HG03439 (cell line): ENCODE measurements at regions not wholly inside any gene's neighbourhood (a gene's known extent, or its start where the extent isn't known, plus 50 kb on each side); places are given as distances from the start of the nearest gene placed in this dataset.
"Not testable (repeated sequence)": the region's sequence is repeated elsewhere in the genome, so short reads cannot be mapped to it uniquely, and the experiment has no call there.

Experiments
- ATAC-seq: cut with Tn5 transposase; IDR thresholded peaks from one replicate; pipeline ENCODE4 v1.9.1; 2021; ENCODE audit warnings: mild to moderate bottlenecking, moderate library complexity; ENCODE audit not compliant: unreplicated experiment

DNA sequence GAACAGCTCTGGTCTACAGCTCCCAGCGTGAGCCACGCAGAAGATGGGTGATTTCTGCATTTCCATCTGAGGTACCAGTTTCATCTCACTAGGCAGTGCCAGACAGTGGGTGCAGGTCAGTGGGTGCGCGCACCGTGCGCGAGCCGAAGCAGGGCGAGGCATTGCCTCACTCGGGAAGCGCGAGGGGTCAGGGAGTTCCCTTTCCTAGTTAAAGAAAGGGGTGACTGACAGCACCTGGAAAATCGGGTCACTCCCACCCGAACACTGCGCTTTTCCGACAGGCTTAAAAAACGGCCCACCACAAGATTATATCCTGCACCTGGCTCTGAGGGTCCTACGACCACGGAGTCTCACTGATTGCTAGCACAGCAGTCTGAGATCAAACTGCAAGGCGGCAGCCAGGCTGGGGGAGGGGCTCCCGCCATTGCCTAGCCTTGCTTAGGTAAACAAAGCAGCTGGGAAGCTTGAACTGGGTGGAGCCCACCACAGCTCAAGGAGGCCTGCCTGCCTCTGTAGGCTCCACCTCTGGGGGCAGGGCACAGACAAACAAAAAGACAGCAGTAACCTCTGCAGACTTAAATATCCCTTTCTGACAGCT lies 325.0 kb upstream of the CHST9 start:
- not testable (repeated sequence) for ATAC-seq

DNA sequence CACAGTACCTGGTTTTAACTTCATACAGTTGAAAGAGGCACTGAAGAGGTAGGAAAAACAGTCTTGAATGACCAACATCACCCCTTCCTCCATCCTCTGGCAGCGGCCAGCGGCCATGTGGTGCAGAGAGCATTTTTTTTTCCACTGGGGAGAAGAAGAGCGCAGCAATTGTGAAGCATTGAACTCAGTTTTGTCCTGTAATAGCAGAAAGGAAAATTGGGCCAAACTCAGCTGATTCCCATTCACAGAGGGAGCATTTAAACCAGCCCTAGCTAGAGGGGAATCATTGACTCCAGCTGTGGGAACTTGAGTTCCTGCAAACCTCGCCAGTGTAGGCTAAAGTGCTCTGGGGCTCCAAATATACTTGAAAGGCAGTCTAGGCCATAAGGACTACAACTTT lies 316.6 kb upstream of the CHST9 start:
- ATAC-seq = no peak

DNA sequence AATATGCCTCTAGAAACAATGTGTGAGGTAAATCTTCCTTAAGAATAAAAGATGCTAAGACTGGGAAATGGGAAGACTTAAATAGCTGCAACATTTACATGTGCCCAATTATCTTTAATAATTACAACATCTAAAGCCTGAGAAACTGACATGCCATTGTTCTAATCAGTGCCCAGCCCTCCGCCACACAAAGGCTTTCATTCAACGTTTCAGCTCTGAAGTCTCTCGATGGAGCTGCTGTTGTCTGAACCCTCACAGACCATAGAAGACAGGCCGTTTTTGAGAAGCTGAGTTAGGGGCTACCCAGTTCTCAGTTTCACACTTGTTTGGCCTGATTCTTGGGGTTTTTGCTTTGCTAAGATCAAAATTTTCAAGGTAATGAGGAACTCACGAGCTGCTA lies 315.4 kb upstream of the CHST9 start:
- no peak for ATAC-seq

DNA sequence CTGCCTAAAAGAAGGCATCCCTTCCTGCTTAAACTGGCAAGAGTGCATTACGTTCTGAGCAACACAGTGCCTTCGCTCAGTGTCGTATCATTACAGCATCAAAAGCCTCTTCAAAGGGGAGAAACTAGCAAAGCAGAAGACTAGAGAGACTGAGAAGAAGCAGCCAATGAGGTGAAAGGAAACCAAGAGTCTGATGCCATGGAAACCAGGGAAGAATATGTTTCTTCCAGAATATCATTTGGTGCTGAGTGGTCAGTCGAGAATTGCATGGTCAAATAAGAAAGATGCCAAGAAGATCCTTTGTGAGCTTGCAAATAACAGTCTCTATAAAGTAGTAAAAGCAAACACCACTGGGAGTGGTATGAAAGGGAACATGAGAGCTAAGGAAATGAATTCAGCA lies 312.1 kb upstream of the CHST9 start:
- ATAC-seq = no peak

DNA sequence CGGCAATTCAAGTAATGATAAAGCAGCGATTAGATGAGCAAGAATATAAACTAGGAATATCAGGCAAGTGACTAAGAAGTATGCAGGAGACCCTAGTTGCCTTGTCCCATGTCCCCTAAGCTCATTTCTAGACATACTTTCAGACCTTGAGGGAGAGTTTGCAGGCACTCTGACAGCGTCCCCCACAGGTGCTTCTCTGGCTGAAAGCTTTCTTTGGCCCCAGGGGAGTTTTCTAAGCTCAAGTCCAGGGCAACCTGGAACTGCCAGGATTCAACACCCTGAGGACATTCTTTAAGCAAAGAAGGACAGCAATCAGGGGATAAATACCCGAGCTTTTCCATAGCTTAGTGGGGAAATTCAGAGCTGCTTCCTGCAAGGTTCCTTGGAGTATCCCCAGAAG lies 308.1 kb upstream of the CHST9 start:
- ATAC-seq = no peak

DNA sequence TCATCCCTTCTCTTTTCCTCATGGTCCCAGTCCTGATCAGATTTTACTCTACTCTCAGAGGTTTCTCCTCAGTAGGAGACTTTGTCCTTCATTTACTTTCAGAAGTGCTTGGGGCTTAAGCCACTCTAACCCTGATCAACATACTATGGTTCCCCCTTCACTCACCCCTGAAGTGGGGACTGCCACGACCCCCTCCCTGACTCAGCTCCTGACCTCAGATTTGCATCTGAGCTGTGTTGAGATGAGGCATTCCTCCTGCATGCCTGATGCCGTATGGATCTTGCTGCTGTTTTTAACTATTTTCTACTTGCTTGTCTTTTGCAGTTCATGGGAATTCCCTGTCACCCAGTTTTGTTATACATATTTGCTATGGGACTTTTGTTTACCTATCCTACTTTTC lies 306.7 kb upstream of the CHST9 start:
- no peak for ATAC-seq

DNA sequence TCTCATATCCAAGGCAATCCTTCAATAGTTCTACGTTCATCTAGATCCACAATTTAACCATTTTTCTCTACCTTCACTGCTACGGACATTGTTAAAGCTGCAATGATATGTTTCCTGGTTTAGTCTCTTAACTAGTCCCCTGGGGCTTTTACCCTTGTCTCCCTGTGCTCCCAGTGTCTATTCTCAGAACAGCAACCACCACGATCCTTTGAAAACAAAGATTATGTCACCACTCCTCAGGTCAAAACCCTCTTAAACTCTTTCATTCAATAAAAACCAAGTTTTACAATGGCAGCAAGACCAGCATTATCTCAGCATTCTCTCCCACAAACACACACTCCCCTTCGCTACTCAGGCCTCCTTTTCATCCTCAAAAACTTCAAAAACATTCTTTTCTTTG lies 298.2 kb upstream of the CHST9 start:
- ATAC-seq = no peak

DNA sequence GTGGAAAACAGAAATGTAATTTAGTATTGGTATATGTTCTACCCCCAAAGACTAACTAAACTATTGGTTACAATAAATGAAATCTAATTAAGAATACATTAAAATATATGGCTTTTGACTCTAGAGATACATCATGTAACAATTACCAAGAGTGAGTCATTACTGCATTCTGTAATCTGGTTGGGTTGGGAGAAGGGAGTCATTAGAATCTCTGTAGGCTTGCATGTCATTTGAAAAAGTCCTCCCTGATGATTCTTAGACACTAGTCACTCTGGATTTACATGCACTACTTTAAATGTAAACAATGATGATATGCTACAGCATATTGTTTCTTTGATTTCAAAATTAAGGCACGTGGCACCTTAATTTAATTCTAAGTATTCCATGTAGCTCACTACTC lies 293.4 kb upstream of the CHST9 start:
- no peak for ATAC-seq

DNA sequence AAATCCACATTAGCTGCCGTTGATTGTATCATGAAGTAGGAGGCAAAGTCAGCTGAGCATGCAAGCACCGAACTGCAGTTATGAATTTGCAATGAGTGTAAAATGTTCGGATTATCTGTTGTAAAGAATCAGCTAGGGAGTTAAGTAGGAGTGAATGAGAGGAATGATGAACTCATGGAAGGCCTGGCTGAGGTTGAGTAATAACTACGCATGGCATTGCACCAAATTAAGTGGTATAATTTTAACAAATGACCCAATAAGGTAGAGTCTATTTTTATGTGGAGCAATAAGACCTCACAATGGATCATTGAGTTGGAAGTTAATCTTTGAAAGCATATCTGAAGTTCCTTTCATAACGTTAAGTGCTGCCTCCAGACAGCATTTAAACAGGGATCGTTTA lies 288.2 kb upstream of the CHST9 start:
- ATAC-seq = no peak

DNA sequence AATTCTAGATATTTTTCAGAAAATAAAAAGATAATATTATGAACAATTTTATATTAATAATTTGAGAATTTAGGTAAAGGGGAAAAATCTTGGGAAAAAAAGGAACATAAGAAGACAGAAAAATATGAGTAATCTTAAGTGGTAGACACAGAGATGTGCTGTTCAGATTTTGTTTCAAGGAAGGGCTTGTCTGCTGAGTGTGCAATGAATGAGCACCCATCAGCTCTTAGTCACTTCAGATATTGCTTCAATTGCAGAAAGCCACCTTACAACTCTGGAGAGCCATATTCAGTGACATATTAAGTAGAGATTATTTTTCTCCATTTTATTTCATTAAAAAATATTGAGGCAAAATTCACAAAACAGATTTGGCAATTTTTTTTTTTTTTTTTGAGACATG lies 282.0 kb upstream of the CHST9 start:
- no peak for ATAC-seq

DNA sequence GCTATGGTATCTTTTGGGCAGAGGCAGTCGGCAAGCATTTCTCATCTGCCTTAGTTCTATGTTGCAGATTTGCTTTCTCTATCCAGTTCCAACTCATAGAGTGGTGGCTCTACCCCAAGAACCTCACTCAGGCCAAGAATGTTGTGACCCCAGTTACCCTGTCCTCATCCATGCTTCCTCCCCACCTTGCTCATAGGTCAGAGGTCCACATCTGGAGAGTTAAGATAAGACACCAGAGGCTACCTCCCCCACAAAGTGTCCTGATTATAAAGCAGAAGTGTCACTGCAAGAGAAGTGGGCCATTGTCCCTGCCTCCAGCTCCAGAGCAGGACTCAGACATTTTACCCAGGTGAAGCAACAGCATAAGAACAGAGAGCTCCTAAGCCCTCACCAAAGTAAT lies 276.8 kb upstream of the CHST9 start:
- no peak for ATAC-seq

DNA sequence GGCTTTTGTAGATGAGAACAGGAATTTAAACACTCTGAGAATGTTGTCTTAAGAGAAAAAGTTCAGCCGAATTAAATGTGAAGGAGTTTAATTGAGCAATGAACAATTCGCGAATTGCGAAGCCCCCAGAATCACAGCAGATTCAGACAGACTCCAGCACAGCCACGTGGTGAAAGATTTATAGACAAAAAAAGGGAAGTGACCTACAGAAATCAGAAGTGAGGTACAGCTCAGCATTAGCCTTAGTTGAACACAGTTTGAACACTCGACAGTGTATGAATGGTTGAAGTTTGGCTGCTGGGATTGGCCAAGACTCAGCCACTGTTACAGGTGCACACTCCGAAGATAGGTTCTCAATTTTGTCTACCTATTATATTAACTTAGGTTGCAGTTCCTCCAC lies 264.0 kb upstream of the CHST9 start:
- no peak for ATAC-seq

DNA sequence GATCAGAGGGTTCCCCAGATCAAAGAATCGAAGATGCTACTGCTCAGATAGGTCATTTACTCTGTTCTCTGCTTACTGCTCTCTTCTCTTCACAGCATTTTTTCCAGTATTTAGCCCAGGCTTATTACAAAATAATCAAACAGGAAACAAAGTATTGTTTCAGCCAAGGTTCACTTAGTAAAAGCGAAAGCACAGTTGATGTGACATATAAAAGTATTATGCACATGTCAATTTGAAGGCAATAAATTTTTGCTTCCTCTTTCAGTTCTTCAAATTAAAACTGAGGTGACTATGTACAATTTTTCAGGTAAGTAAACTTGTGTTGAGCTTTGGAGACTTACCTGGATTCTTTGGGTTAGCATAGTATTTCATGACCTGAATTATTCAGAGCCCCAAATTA lies 262.8 kb upstream of the CHST9 start:
- ATAC-seq = no peak

DNA sequence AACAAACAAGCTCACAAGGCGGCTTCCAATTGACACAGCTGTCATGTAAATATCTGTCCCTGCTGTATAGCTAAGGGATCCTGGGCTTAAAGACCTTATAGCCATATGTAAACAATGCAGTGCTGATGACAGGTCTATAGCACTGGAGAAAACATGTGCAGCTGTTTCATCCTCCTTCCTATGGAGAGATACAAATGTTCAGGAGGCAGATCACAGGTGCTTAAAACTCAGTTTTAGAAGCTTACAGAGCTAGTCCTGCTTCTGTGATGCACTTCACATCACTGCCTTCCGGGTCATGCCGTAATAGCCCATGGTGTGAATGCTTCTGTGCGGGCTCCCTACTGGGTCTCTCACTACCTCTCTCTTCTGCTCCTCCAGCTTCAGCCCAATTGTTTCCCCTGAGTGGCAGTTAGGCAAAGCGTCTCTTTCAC lies 262.4 kb upstream of the CHST9 start:
- no peak for ATAC-seq

DNA sequence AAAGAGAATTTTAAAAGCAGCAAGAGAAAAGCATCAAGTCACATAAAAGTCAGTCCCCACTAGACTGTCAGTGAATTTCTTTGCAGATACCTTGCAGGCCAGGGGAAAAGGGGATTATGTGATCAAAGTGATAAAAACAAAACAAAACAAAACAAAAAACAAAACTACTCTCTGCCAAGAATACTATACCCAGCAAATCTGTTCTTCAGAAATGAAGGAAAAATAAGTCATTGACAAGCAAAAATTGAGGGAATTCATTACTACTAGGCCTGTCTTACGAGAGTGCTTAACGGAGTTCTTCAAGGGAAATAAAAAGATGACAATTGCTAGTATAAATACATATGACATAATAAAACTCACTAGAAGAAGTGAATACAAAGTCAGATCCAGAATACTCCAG lies 245.5 kb upstream of the CHST9 start:
- ATAC-seq = no peak

DNA sequence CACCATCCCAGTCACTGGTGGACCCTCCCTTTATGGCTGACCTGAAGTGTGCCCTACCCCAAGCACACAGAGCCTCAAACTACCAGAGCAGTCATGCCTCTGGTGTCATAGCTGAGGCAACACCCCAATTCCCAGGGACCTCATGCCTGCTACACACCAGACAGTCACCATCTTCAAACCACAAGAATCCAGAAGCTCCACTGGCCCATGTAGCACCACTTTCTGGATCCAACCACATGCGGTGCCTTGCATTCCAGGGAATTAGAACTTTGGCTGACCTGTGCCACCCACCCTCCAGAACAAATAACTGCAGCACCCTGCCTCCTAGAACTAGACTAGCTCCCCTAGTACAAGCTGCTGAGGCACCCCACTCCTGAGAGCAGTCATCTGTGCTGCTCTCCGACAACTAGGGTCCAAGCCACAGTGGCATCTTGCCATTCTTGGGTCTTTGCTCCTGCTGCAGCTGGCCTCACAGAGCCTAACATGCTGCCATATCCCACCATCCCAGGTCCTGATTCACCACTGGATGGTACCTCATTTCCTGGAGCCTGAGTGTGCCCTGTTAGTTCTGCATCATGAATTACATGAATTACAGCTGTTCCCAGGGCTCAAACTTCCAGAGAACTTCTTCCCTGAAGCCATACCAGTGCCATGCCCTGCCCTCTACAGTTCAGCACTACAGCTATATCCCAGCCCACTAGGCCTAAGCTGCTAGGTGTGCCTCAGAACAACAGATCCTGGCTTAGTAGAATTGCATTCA lies 243.8 kb upstream of the CHST9 start:
- ATAC-seq = no peak

DNA sequence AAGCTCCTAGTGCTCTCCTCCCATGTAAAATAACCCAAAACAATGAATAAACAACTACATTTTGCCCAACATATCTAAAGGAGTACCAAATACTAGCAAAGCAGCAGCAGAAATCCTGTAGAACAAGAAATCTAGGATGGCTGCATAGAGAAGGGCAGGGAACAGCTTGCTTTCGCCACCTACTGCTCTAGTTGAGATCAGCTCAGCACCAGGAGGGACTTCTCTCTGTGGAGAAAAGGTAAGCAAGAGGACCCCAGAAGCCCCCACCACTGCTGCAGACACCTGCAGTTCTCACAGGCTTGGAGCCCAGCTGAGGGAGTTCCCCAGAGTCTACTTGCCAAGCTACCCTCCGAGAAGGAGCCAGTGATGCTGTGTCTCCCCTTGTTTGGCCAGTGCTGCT lies 243.0 kb upstream of the CHST9 start:
- ATAC-seq = no peak

DNA sequence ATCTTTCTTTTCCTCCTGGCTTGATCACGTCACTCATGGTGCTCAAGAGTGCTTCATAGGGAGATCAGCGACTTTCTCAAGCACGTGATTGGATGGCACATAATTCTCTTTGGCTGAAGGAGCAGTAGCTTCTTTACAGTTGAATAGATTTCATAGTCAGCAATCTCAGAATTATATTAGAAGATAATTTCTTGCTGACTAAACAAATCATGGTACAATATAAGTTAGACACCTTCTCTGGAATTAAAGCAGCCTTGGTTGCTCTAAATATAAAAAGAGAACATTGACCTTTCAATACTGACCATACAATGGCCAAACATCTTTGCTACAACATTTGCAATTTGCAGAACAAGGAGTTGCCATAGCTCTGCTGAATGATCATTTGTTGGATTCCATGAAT lies 238.5 kb upstream of the CHST9 start:
- no peak for ATAC-seq

DNA sequence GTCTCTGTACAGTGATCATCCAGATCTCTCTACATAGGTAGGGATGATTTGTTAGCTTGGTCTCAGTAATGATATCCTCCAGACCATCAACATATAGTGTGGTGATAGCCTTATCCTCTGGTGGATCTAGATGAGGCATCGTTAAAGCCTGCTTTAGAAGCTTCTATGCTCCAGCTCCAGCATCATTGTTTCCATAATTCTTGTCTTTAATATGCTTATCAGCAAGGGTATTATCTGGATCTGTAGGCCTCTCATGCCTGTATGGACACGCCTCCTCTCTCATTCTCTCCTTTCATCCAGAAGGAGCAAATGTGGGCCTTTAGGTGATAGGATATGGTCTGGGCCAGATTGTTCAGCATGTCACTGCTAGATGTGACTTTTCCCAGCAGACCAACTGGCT lies 234.5 kb upstream of the CHST9 start:
- ATAC-seq = no peak

DNA sequence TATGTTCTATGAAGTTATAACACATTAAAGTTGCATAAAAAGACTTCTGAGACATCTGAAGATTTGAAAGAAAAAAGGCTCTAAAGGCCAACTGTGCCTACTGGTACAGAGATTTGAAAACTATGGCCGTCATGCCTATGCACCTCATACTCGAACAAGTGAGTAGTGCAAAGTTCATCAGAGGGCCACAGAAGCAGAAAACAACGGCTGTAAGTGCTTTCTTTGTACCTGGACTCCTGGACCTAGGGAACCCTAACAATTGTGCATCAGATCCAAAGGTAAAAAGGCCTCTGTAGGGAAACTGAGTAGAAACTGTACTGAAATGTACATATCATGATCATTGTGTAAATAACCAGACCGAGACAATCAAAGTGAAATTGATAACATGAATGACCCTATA lies 230.4 kb upstream of the CHST9 start:
- ATAC-seq = no peak

DNA sequence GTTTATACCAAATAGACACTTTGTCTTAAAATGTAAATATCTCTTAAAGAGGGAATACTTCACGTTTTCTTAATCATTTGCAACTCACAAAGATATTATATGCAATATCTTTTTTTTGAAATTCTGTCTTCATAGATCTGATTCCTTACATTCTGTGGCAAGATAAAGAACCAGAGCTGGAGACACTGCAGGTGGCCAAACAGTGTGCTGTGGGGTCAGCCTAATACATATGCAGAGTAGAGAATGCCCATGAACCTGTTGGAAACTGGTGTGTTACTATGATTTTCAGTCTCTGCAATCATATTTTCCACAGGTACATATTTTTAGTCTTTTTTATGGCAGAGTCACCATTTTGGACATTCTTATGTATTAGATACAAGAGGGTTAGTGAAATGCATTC lies 229.6 kb upstream of the CHST9 start:
- ATAC-seq = no peak

DNA sequence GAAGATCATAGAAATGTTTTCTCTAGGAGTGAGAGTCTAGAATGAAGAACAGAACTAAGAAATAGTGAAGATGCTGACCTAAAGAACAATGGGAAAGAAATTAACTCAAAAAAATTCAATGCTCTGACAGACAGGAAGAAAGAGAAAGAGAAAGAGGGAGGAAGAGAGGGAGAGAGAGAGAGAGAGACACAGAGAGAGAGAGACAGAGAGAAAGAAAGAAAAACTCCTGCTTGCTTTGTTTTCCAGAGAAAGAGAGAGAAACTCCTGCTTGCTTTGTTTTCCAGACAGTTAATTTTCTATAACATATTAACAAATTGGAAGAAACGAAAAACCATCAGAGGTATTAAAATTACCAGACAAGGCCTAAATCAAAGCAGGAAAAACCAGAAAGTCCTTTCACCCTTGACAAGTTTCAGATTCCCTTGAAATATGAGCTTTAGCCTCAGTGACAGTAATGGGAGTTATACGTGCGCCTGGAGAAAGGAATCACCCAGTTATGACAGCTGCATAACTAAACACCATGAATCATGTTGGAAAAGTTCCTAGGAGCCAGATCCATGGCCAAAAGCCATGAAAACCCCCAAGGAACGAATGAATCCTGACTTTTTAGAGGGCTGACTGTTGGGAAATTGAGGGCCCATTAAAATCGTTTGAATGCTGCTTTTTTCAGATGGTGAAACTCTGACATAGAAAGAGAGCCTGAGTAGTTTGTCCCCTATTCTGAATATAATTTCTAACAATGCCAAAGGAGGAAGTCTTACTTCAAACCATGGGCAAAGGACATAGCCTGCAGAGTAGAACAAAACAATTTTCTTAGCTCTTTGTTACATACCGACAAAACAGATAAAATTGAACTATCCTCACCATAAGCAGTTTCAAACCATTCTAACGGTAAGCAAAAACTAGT lies 228.6 kb upstream of the CHST9 start:
- no peak for ATAC-seq
